ENCODE measurements at regions not wholly inside any gene's neighbourhood (a gene's known extent, or its start where the extent isn't known, plus 50 kb on each side); places are given as distances from the start of the nearest gene placed in this dataset.
"Not testable (repeated sequence)": the region's sequence is repeated elsewhere in the genome, so short reads cannot be mapped to it uniquely, and the experiment has no call there.

GRCh38 chr10:63825766-63826165, 304.6 kb downstream of the REEP3 start:
- TF ChIP-seq, protein P1, sequence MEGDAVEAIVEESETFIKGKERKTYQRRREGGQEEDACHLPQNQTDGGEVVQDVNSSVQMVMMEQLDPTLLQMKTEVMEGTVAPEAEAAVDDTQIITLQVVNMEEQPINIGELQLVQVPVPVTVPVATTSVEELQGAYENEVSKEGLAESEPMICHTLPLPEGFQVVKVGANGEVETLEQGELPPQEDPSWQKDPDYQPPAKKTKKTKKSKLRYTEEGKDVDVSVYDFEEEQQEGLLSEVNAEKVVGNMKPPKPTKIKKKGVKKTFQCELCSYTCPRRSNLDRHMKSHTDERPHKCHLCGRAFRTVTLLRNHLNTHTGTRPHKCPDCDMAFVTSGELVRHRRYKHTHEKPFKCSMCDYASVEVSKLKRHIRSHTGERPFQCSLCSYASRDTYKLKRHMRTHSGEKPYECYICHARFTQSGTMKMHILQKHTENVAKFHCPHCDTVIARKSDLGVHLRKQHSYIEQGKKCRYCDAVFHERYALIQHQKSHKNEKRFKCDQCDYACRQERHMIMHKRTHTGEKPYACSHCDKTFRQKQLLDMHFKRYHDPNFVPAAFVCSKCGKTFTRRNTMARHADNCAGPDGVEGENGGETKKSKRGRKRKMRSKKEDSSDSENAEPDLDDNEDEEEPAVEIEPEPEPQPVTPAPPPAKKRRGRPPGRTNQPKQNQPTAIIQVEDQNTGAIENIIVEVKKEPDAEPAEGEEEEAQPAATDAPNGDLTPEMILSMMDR (IDR thresholded peaks at IDR 0.05; ENCODE audit: low read depth, low read length) = no peak

GRCh38 chr10:63827018-63827417, 305.8 kb downstream of the REEP3 start:
- not testable (repeated sequence) for H3K27ac ChIP-seq; DNase-seq; H3K9me3 ChIP-seq (ENCODE audit: severe bottlenecking); H3K4me3 ChIP-seq (ENCODE audit: low read depth, low read length); H3K36me3 ChIP-seq
- peaks cover 11% of the 10 kb centered on the region for H3K27me3 ChIP-seq (ENCODE audit: insufficient read depth, low read depth, severe bottlenecking)

More at GRCh38 chr10:63825766-63826165, 304.6 kb downstream of the REEP3 start:
- H3K4me3 ChIP-seq (ENCODE audit: low read depth, low read length) = no peak overlapping the region
- H3K27ac ChIP-seq = no peak overlapping the region
- no peaks in the 10 kb centered on the region for H3K36me3 ChIP-seq
- H3K9me3 ChIP-seq (ENCODE audit: severe bottlenecking) = no peaks in the 10 kb centered on the region
- H3K27me3 ChIP-seq (ENCODE audit: insufficient read depth, low read depth, severe bottlenecking) = peaks cover 11% of the 10 kb centered on the region
- DNase-seq = no peak

DNA sequence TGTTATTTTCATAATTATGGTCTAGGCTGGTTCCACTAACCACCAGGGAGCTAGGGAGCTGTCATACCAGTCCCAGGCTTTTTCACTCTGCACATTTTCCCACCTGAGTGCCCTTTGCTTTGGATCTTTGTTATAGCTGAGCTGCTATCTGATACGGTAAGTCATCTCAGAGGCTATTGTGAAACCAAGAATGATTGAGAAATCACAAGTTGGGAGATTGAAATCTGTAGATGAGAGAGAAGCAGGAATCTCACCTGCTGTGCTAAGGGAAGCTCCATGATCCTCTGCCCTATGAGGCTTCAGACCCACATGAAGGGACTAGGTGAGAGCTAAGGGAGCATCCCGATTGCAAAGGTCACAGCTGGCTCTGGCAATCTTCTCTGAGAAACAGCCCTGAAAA, 307.8 kb downstream of the REEP3 start:
- no peaks in the 10 kb centered on the region for H3K36me3 ChIP-seq
- no peaks in the 10 kb centered on the region for H3K9me3 ChIP-seq (ENCODE audit: severe bottlenecking)
- H3K27me3 ChIP-seq (ENCODE audit: insufficient read depth, low read depth, severe bottlenecking) = peaks cover 14% of the 10 kb centered on the region
- no peak overlapping the region for H3K27ac ChIP-seq
- TF ChIP-seq, protein P1 (IDR thresholded peaks at IDR 0.05; ENCODE audit: low read depth, low read length) = no peak
- H3K4me3 ChIP-seq (ENCODE audit: low read depth, low read length) = no peak overlapping the region
- DNase-seq = no peak

DNA sequence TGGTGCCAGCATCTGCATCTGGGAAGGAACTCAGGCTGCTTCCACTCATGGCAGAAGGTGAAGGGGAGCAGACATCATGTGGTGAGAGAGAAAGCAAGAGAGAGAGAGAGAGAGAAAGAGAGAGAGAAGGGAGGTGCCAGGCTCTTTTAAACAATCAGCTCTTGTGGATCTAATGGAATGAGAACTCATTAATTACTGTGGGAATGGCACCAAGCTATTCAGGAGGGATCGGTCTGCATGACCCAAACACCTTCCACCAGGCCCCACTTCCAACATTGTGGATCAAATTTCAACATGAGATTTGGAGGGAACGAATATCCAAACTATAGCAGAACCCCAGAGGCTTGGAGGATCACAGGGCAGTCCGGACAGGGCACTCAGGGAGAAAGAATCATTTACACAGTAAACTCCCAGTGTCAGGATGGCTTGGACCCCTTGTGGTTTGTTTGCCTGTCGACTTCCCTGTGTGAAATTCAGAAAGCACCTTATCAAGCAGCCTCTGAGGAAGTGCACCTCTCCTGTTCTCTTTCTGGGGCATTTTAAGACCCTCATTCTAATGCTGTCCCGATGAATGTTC, 308.5 kb downstream of the REEP3 start:
- H3K4me3 ChIP-seq (ENCODE audit: low read depth, low read length) = no peak overlapping the region
- H3K27me3 ChIP-seq (ENCODE audit: insufficient read depth, low read depth, severe bottlenecking) = peaks cover 14% of the 10 kb centered on the region
- H3K27ac ChIP-seq = no peak overlapping the region
- TF ChIP-seq, protein P1 (IDR thresholded peaks at IDR 0.05; ENCODE audit: low read depth, low read length) = no peak
- H3K9me3 ChIP-seq (ENCODE audit: severe bottlenecking) = no peaks in the 10 kb centered on the region
- DNase-seq = no peak
- no peaks in the 10 kb centered on the region for H3K36me3 ChIP-seq

DNA sequence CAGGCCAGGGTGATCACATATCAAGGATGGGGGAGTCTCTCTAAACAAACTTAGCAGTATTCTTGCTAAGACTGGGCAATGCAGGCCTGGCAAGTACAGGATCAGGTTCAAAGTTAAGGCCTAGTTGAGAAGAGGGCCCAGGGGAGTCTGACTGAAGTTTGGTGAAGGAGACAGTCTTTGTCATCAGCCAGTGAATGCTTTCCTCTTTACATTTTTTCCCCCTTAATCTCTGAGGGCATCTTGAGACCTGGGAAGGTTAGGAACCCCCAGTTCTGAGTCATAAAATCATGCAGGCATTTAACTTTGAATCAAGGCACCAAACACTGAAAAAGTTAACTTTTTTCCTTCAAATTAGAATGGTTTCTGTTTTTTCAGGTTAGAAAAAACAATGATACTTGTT, 311.5 kb downstream of the REEP3 start:
- TF ChIP-seq, protein P1 (IDR thresholded peaks at IDR 0.05; ENCODE audit: low read depth, low read length) = no peak
- Histone ChIP-seq H3K36me3 (no peaks in the 10 kb centered on the region), H3K27ac (no peak overlapping the region), H3K4me3 (ENCODE audit: low read depth, low read length) (no peak overlapping the region), H3K9me3 (ENCODE audit: severe bottlenecking) (no peaks in the 10 kb centered on the region), H3K27me3 (ENCODE audit: insufficient read depth, low read depth, severe bottlenecking) (peaks cover 19% of the 10 kb centered on the region)
- no peak for DNase-seq

DNA sequence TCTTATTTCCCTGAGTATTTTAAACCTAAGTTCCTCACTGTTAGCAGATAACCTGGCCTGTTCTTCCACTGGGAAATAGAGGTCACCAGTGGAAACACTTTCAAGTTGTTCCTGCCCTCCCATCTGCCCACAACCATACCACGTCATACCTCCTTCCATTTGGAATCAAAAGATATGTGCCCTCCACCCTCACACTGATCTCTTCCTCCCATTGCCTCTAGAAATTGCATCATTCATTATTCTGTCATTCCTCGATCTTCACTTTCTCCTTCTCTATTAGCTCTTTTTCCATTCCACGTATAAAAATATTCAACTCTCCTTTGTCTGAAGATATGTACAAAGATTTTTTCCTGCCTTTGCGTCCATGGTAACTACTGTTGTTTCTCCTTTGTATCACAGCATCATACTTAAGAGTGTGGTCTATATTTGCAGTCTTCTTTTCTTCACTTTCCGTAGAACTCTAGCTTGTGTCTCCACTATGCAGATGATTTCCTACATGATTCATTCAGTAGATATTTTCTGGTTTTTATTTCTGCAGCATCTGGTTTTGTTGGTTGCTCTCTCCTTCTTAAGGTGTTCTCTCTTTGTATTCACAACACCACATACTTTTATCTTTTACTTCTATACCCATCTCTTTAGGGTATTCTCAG, 312.3 kb downstream of the REEP3 start:
- Histone ChIP-seq H3K27me3 (ENCODE audit: insufficient read depth, low read depth, severe bottlenecking) (peaks cover 22% of the 10 kb centered on the region), H3K9me3 (ENCODE audit: severe bottlenecking) (no peaks in the 10 kb centered on the region), H3K4me3 (ENCODE audit: low read depth, low read length) (no peak overlapping the region), H3K27ac (no peak overlapping the region), H3K36me3 (no peaks in the 10 kb centered on the region)
- TF ChIP-seq, protein P1 (IDR thresholded peaks at IDR 0.05; ENCODE audit: low read depth, low read length) = no peak
- no peak for DNase-seq
